GM23338 (cell line): ENCODE measurements at regions not wholly inside any gene's neighbourhood (a gene's known extent, or its start where the extent isn't known, plus 50 kb on each side); places are given as distances from the start of the nearest gene placed in this dataset.

ENCODE experiments used
- ATAC-seq: fragments of 200-7000 bp; cut with Tn5 transposase; 3 replicates; pipeline ENCODE4 v1.9.1; 2020
- DNase-seq: peaks from one replicate; pipeline ENCODE4 v3.0.0-alpha.2; 2015; ENCODE audit warnings: low spot score
- H2AFZ ChIP-seq: fragments of 200-600 bp; sonication (generic); 2 replicates; pipeline ENCODE4 v1.8.0; 2016; ENCODE audit warnings: antibody characterized with exemption, mild to moderate bottlenecking, moderate library complexity
- H3F3A ChIP-seq: fragments of 200-600 bp; sonication (generic); replicated peaks from 2 replicates; pipeline ENCODE4 v1.8.0; 2017; ENCODE audit warnings: antibody characterized with exemption, mixed run types, low read depth
- H3K27ac ChIP-seq: fragments of 200-600 bp; sonication (generic); 2 replicates; pipeline ENCODE4 v1.6.1; 2016; ENCODE audit warnings: low read depth
- H3K27me3 ChIP-seq: fragments of 200-600 bp; sonication (generic); 2 replicates; pipeline ENCODE4 v1.8.0; 2016; ENCODE audit warnings: mild to moderate bottlenecking, mixed run types, moderate library complexity; ENCODE audit not compliant: insufficient read depth
- H3K36me3 ChIP-seq: fragments of 200-600 bp; sonication (generic); 2 replicates; pipeline ENCODE4 v1.8.0; 2016; ENCODE audit warnings: mild to moderate bottlenecking; ENCODE audit not compliant: insufficient read depth
- H3K4me1 ChIP-seq: fragments of 200-600 bp; sonication (generic); 2 replicates; pipeline ENCODE4 v1.8.0; 2016; ENCODE audit warnings: mild to moderate bottlenecking, moderate library complexity; ENCODE audit not compliant: insufficient read depth
- H3K4me2 ChIP-seq: fragments of 200-600 bp; sonication (generic); 2 replicates; pipeline ENCODE4 v1.7.1; 2017; ENCODE audit warnings: mixed run types
- H3K4me3 ChIP-seq: fragments of 200-600 bp; sonication (generic); 2 replicates; pipeline ENCODE4 v1.6.1; 2016; ENCODE audit warnings: mixed run types
- H3K79me2 ChIP-seq: fragments of 200-600 bp; sonication (generic); replicated peaks from 2 replicates; pipeline ENCODE4 v1.8.0; 2017; ENCODE audit warnings: mild to moderate bottlenecking; ENCODE audit not compliant: insufficient read depth
- H3K9me2 ChIP-seq: fragments of 200-600 bp; sonication (generic); 2 replicates; pipeline ENCODE4 v1.8.0; 2017; ENCODE audit not compliant: insufficient read depth
- H4K20me1 ChIP-seq: fragments of 200-600 bp; sonication (generic); replicated peaks from 2 replicates; pipeline ENCODE4 v1.8.0; 2017; ENCODE audit warnings: mild to moderate bottlenecking; ENCODE audit not compliant: insufficient read depth
- H3K27ac Mint-ChIP-seq: 2 replicates; pipeline ENCODE4 v1.8.0; 2020; ENCODE audit warnings: inconsistent platforms, mild to moderate bottlenecking, moderate library complexity, mixed read lengths
- H3K27me3 Mint-ChIP-seq: 3 replicates; pipeline ENCODE4 v1.8.0; 2022; ENCODE audit warnings: low read depth, mild to moderate bottlenecking, moderate library complexity, mixed read lengths, inconsistent platforms; ENCODE audit not compliant: insufficient read depth, poor library complexity
- H3K36me3 Mint-ChIP-seq: 3 replicates; pipeline ENCODE4 v1.8.0; 2021; ENCODE audit warnings: low read depth, mild to moderate bottlenecking, inconsistent platforms, moderate library complexity, mixed read lengths
- H3K4me1 Mint-ChIP-seq: 3 replicates; pipeline ENCODE4 v1.8.0; 2020; ENCODE audit warnings: mild to moderate bottlenecking, inconsistent platforms, mixed read lengths
- H3K4me3 Mint-ChIP-seq: 3 replicates; pipeline ENCODE4 v1.8.0; 2021; ENCODE audit warnings: moderate library complexity, mild to moderate bottlenecking, inconsistent platforms, mixed read lengths
- H3K9me3 Mint-ChIP-seq: 3 replicates; pipeline ENCODE4 v1.8.0; 2020; ENCODE audit warnings: moderate library complexity, mild to moderate bottlenecking, inconsistent platforms, mixed read lengths
- CREB1 ChIP-seq: fragments of 250-450 bp; sonication (Bioruptor Pico); IDR thresholded peaks from 2 replicates; pipeline ENCODE4 v1.5.0; 2020; ENCODE audit warnings: low read depth, mild to moderate bottlenecking, moderate library complexity
- CTCF ChIP-seq, 2 experiments: fragments of 200-600 bp in 1 of 2; sonication (generic) in 1 of 2; conservative IDR thresholded peaks; 2 replicates each; pipeline versions ENCODE4 v1.5.1 to v1.6.1; 2016 to 2017; ENCODE audit warnings: antibody characterized with exemption in 2 of 2, low read depth in 2 of 2, mild to moderate bottlenecking in 2 of 2, moderate library complexity in 1 of 2
- ETS1 ChIP-seq: IDR thresholded peaks from 2 replicates; pipeline ENCODE4 v1.6.1; 2016; ENCODE audit warnings: antibody characterized with exemption
- JUNB ChIP-seq: IDR thresholded peaks from one replicate; pipeline ENCODE4 v1.6.1; 2016; ENCODE audit warnings: antibody characterized with exemption; ENCODE audit not compliant: unreplicated experiment
- NANOG ChIP-seq: IDR thresholded peaks from 2 replicates; pipeline ENCODE4 v1.6.1; 2016; ENCODE audit warnings: antibody characterized with exemption, borderline replicate concordance
- POLR2AphosphoS5 ChIP-seq: IDR thresholded peaks from 2 replicates; pipeline ENCODE4 v1.6.1; 2016; ENCODE audit warnings: antibody characterized with exemption, low read depth
- REST ChIP-seq: IDR thresholded peaks from one replicate; pipeline ENCODE4 v1.6.1; 2018; ENCODE audit warnings: antibody characterized with exemption; ENCODE audit not compliant: unreplicated experiment
- STAT1 ChIP-seq: IDR thresholded peaks from one replicate; pipeline ENCODE4 v1.6.1; 2016; ENCODE audit warnings: antibody characterized with exemption; ENCODE audit not compliant: unreplicated experiment
- ZNF114 ChIP-seq: fragments of 250-450 bp; sonication (Bioruptor Pico); IDR thresholded peaks from 2 replicates; pipeline ENCODE4 v1.5.0; 2020; ENCODE audit warnings: mild to moderate bottlenecking, moderate library complexity

GRCh38 chr9:107216329-107216728, 66.8 kb upstream of the RAD23B start:
- Histone ChIP-seq H3K4me1 (peaks cover 5% of the 10 kb centered on the region; the same call in 1 of the 2 replicates), H3K4me2 (no peak overlapping the region), H3K27me3 (no peaks in the 10 kb centered on the region), H3K79me2 (no peaks in the 10 kb centered on the region), H2AFZ (no peak overlapping the region), H3K9me2 (peaks cover 13% of the 10 kb centered on the region), H3K27ac (no peak overlapping the region), H3F3A (no peaks in the 10 kb centered on the region), H3K36me3 (no peaks in the 10 kb centered on the region), H4K20me1 (no peaks in the 10 kb centered on the region), H3K4me3 (no peak overlapping the region)
- Mint-ChIP-seq H3K27ac (no peak overlapping the region), H3K27me3 (no peaks in the 10 kb centered on the region), H3K9me3 (no peaks in the 10 kb centered on the region), H3K4me3 (no peak overlapping the region), H3K36me3 (no peaks in the 10 kb centered on the region), H3K4me1 (peaks cover 4% of the 10 kb centered on the region)
- DNase-seq (no peak), ATAC-seq (no peak)
- TF ChIP-seq JUNB (no peak), CTCF (conservative IDR thresholded peaks at IDR 0.05; ENCODE audit: low read depth in 2 of 2) (no peak)

GRCh38 chr9:107218829-107219485, 64.1 kb upstream of the RAD23B start:
- H3K36me3 Mint-ChIP-seq: no peaks in the 10 kb centered on the region
- H3K79me2 ChIP-seq: no peaks in the 10 kb centered on the region
- no peak for TF ChIP-seq CREB1
- no peak for TF ChIP-seq ETS1
- no peak for TF ChIP-seq POLR2AphosphoS5
- no peak for TF ChIP-seq JUNB
- no peak for TF ChIP-seq STAT1
- no peak for TF ChIP-seq REST
- no peak for TF ChIP-seq NANOG
- TF ChIP-seq ZNF114 (CRISPR knock-in tag): no peak

More at GRCh38 chr9:107218829-107219485, 64.1 kb upstream of the RAD23B start:
- peaks cover 3% of the 10 kb centered on the region for H3K4me1 ChIP-seq
- Mint-ChIP-seq H3K4me3 (no peak overlapping the region), H3K27ac (no peak overlapping the region), H3K9me3 (no peaks in the 10 kb centered on the region), H3K4me1 (peaks cover 11% of the 10 kb centered on the region), H3K27me3 (no peaks in the 10 kb centered on the region)
- no peaks in the 10 kb centered on the region for H3F3A ChIP-seq
- no peak overlapping the region for H3K27ac ChIP-seq
- H3K4me3 ChIP-seq: no peak overlapping the region
- H4K20me1 ChIP-seq: no peaks in the 10 kb centered on the region
- no peak for DNase-seq
- peaks cover 9% of the 10 kb centered on the region for H3K9me2 ChIP-seq
- no peaks in the 10 kb centered on the region for H3K27me3 ChIP-seq
- ATAC-seq: no peak
- H3K36me3 ChIP-seq: no peaks in the 10 kb centered on the region
- H2AFZ ChIP-seq: no peak overlapping the region
- H3K4me2 ChIP-seq: no peak overlapping the region
